GM11168 (cell line): ENCODE measurements at regions not wholly inside any gene's neighbourhood (a gene's known extent, or its start where the extent isn't known, plus 50 kb on each side); places are given as distances from the start of the nearest gene placed in this dataset.
"Not testable (repeated sequence)": the region's sequence is repeated elsewhere in the genome, so short reads cannot be mapped to it uniquely, and the experiment has no call there.

Experiments used
- in situ Hi-C: fragments of 300-500 bp; cut with MboI; formaldehyde crosslinking; loops from one replicate; pipeline ENCODE4 v1.12.0; 2022; ENCODE audit warnings: low sequenced_read_pairs; ENCODE audit not compliant: unreplicated experiment

DNA sequence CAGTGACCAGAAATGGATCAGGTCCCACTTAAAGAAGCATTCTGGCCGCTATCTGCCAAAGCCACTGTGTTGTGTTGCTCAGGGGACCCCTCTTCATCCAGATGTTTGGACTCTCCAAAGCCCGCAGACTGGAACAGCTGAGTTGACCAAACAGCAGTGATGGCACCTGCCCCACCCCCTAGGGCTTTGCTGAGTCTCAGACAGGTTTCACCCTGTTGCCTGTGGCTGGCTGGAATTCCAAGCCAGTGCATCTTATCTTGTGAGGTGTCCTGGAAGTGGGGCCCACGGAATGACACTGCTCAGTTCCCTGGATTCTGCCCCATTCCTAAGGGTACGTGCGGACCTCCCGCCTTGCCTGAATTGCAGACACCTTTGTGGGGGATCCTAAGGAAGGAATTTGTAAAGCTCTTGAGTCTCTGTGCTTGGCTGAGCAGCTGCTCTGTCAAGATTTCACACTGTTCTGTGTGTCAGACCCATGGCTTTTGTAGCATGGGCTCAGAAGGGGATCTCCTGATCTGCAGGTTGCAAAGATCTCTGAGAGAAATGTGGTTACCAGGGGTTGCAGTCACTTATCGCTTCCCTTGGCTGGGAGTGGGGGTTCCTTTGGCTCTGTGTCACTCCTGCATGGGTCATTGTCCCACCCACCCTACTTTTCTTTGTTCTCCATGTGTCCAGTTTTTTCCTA lies 1707.9 kb upstream of the PCDH10 start:
- in situ Hi-C loops = no loop called here

DNA sequence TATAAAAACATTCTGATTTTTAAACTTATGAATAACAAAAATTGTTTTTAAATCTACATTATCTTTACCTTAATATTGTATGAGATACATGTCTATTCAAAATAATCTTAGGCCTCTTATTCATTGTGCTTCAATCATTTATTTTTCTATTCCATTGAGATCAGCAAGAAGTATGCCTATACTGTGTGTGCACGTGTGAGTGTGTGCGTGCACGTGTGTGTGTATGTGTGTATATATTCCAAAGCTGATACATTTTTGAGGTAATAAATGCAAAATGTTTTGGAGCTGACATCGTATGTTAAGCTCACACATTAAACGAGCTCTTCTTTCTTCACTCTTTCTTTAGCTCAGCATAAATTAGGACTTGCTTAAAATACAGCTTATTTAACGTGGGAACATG lies 1701.2 kb upstream of the PCDH10 start:
- in situ Hi-C loops = no loop called here

- in situ Hi-C loops = no loop called here
Measured at GRCh38 chr4:131450572-131451209, 1698.4 kb upstream of the PCDH10 start.

DNA sequence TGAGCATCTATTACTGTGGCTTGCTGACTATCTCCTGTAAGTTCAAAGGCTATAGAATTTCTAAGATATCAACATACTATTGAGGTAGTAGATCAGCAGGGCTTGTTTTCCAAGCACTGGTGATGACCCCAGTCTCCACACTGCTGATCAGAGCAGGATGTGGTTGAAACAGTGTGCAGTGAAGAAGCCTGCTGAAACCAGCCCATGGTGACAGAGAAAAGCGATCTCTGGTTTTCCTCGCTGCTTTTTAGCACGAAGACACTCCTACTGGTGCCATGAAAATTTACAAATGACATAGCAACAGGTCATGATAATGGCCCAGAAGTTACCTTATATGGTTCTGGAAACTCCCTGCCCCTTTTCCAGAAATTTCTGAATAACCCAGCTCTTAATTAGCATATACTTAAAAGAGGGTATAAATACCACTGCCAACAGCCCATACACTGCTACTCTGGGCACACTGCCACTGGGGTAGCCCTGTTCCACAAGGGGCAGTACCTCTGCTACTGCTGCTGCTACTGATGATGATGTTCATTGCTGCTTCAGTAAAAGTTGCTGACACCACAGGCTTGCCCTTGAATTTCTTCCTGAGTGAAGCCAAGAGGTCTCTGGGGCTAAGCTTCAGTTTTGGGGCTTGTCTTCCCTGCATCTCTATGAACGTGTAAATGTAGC lies 1689.5 kb upstream of the PCDH10 start:
- in situ Hi-C loops = no loop called here

- in situ Hi-C loops = no loop called here
Measured at GRCh38 chr4:131470360-131470759, 1678.7 kb upstream of the PCDH10 start.

GRCh38 chr4:131488772-131489171 lies 1660.3 kb upstream of the PCDH10 start:
- in situ Hi-C loops = no loop called here

GRCh38 chr4:131496211-131496610 lies 1652.9 kb upstream of the PCDH10 start:
- in situ Hi-C loops = not testable (repeated sequence)

GRCh38 chr4:131499141-131499873 lies 1649.8 kb upstream of the PCDH10 start:
- in situ Hi-C loops = no loop called here

DNA sequence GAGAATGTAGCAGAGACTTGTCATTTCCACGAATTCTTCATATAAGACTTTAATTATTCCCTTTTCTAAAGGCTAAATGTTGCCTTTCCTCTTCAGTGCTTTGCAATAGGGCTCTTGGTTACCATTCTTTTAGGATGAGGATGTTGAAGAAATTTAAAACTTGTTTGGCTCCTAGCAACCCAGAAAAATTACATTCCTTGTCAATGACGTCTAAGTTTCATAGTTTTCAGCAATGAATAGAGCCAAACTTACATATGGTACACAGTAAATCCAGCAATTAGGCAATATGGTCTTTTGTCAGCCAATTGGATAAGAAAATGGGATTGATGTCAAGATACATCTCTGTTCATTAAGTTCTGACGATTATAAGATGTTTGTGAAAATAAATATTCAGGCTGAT lies 1639.6 kb upstream of the PCDH10 start:
- in situ Hi-C loops = no loop called here

DNA sequence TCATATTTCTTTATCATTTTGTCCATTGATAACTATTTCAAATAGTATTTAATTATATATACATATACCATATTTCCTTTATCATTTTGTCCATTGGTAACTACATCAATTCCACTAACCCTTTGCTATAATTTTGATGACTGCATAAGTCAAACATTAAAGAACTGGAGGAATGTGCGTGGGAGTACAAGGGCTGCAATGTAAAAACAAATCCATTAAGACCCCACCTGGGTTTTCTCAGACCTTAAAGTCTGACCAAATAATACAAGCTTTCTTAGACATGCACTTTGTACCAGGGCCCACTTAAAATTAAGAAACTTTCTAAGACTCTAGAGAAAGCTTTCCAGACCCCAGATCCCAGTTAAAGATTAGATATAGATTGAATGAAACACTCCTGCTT lies 1622.4 kb upstream of the PCDH10 start:
- in situ Hi-C loops = no loop called here

GRCh38 chr4:131531087-131531486 lies 1618.0 kb upstream of the PCDH10 start:
- in situ Hi-C loops = no loop called here

DNA sequence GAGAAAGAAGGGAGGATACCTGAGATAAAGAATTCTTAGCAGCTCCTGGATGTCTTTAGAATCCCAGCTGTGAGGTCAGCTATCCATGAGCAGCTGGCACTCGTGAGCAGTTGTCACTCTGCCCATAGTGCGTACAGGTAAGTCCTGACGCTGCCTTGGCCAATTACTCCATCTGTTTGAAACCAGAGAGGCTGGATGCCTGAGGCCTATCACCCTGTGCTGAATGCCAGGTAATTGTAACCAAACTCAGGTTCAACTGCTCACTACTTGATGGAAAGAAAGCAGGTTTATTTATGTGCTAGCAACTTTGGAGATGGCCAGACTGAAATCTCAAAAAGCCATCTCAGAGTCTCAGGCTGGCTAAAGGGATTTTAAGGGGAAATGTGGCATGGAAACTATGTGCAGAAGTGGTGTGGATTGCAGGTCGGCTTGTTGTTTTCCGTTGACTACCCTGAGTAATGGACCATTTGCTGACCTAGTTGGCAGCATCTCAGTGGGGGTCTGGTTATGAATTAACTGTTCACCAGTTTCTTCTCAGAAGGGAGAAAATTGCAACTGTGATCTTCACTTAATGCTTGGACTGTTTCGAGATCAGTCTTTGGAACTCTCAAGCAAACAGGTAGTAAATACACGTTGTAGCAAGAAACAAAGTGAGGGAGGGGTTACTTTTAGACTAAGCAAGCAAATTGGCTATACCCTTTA lies 1614.0 kb upstream of the PCDH10 start:
- in situ Hi-C loops = no loop called here

DNA sequence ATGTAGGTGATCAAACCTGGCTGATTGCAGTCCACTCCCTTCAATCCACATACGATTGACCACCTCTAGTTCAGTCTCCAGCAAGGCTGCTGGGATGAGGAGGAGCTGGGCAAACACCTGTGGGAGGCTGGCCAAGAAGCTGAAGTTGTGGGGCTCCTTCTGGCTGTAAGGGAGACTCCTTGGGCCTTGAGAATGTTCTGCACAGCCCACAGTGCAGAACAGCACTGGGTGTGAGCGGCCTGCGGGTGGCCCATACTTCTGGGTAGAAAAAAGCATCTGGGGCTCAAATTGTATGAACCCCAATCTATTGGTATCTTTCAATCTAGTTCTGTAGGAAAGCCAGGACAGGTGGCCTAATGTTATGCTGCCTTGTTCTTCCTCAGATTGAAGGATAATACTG lies 1608.8 kb upstream of the PCDH10 start:
- in situ Hi-C loops = no loop called here

DNA sequence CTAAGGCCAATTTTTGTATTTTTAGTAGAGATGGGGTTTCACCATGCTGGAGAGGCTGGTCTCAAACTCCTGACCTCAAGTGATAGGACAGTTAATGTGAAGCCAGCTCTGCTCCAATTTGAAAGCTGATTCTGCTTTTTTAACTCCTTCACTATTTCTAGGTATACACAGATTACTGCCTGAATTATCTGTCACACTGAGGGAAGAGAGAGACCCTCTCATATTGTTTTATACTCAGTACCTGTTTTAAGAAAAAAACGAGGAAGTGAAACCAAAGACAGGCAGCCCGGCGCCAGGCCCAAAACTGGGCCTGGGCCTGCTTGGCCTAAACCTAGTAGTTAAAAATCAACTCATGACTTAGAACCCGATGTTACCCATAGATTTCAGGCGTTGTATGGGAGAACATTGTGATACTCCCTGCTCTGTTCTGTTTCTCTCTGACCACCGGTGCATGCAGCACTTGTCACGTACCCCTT lies 1601.5 kb upstream of the PCDH10 start:
- in situ Hi-C loops = no loop called here

DNA sequence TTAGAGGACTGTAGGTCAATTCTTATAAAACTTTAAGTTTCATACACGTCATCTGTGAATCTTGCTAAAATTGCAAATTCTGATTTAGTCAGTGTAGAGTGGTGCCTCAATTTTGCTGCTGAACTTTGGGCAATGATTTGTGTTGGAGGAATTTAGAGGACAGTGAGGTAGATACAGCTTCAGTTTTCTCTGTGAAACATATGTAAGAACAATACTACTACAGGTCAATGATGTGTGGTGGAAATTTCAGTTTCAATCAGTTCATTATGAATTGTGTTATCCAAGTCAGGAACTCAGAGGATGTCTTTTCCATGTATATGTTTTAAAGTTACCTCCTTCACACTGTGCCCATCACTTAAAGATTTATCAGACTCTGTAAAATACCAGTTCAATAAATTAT lies 1597.8 kb upstream of the PCDH10 start:
- in situ Hi-C loops = no loop called here

DNA sequence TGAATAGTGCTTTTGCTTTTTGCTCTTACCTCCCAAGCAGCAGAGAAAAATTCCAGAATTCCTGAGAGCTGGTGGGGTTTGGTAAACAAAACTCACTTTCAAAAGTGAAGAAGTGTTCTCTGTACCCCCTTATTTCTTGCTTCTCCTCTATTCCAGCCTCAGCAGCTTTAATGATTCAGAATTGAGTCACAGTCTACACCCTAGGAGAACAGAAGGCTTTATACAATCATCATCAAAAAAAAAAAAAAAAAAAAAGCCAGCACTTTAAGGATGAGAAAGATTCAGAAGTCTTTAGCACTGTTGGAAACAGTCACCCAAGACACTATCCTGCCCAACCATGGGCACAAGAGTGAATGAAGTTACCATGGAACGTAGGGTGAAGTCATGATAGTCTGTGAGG lies 1583.1 kb upstream of the PCDH10 start:
- in situ Hi-C loops = no loop called here

GRCh38 chr4:131584587-131584986 lies 1564.5 kb upstream of the PCDH10 start:
- in situ Hi-C loops = no loop called here

- in situ Hi-C loops = no loop called here
Measured at GRCh38 chr4:131595140-131595539, 1554.0 kb upstream of the PCDH10 start.

DNA sequence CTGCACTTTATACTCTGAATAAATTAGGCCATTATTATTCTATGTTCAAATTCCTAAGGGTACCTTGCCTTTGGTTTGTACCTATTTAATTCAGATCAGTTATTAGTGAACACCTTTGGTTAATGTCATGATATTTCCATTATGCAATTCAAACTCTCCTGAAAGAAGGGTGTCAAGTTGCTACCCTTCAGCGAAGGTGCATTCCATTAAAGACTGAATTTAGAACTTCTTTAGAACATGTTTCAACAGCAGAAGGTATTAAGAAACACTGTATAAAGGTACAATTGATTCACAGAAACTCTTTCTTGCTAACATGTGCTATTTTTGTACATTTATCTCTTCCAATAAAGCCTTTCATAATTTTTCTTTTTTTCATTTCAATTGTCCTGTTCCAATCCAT lies 1545.4 kb upstream of the PCDH10 start:
- in situ Hi-C loops = no loop called here

DNA sequence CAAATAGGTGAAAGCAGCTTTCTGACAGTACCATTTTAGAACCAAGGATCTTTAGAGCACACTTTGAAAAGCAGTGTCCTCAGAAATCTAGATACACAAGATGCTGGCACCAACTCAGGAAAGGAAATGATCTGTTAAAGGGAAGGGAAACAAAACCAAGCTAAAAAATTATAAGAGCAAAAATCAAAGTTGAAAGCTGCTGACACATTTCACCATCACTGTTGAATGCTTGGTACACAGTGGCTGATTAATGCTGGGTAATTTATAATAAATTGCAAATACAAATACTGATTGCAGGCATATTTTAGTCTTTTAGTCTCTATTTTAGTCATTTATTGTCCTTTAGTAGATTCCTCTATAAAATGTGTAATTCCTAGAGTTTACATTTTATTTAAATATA lies 1540.1 kb upstream of the PCDH10 start:
- in situ Hi-C loops = no loop called here
